ENCODE measurements at regions not wholly inside any gene's neighbourhood (a gene's known extent, or its start where the extent isn't known, plus 50 kb on each side); places are given as distances from the start of the nearest gene placed in this dataset.

- no peak for TF ChIP-seq CTCF (IDR thresholded peaks at IDR 0.05)
- no peak for TF ChIP-seq EP300 (IDR thresholded peaks at IDR 0.05)
These were observed 142.2 kb upstream of the CCDC68 start for GRCh38 chr18:55101458-55101824.
